ENCODE measurements at regions not wholly inside any gene's neighbourhood (a gene's known extent, or its start where the extent isn't known, plus 50 kb on each side); places are given as distances from the start of the nearest gene placed in this dataset.

- intact Hi-C loops (cut with DNase I), result no loop called here
- no peak for DNase-seq
- ATAC-seq, result peak; percentile 24 to 31
Measured at GRCh38 chr18:45560870-45561269, 54.4 kb upstream of the SLC14A2 start.

GRCh38 chr18:45562567-45563479, 52.5 kb upstream of the SLC14A2 start:
- DNase-seq (peak; percentile 38), ATAC-seq (peak; percentile 35 to 42)

GRCh38 chr18:45565280-45565970, 49.9 kb upstream of the SLC14A2 start:
- ATAC-seq (no peak), DNase-seq (no peak)
- intact Hi-C loops (cut with DNase I), result no loop called here

More at GRCh38 chr18:45562567-45563479, 52.5 kb upstream of the SLC14A2 start:
- intact Hi-C loops (cut with DNase I), result no loop called here

All from left cardiac atrium (tissue), 4 donors.